H1 (cell line): ENCODE measurements at regions not wholly inside any gene's neighbourhood (a gene's known extent, or its start where the extent isn't known, plus 50 kb on each side); places are given as distances from the start of the nearest gene placed in this dataset.

Source experiments
- CTCF ChIA-PET: fragments of 300-600 bp; sonication (Branson Sonifier 250); formaldehyde crosslinking; loops from one replicate; lab custom pipeline; 2021; ENCODE audit not compliant: partially characterized antibody; lab: Charles Lee
- POLR2A ChIA-PET: fragments of 300-600 bp; sonication (Branson Sonifier 250); formaldehyde crosslinking; loops from one replicate; lab custom pipeline; 2021; ENCODE audit warnings: inconsistent platforms; ENCODE audit not compliant: partially characterized antibody; lab: Charles Lee
- DNase-seq, 2 experiments: peaks; one replicate each; pipeline versions ENCODE4 v3.0.0 to v3.0.0-alpha.2; 2010 to 2022; ENCODE audit warnings: low spot score in 2 of 2, low read depth in 1 of 2, mixed read lengths in 1 of 2
- FAIRE-seq: peaks from 2 replicates; lab custom pipeline; 2011; peaks lifted over from hg19 to GRCh38; lab: Jason Lieb, UNC
- H2AFZ ChIP-seq: 2 replicates; pipeline ENCODE4 v1.8.1; 2012; ENCODE audit warnings: low read length, inconsistent platforms
- H2AK5ac ChIP-seq: 2 replicates; pipeline ENCODE4 v1.6.1; 2013; ENCODE audit warnings: low read depth, low read length
- H2BK120ac ChIP-seq: replicated peaks from 2 replicates; pipeline ENCODE3; 2013; ENCODE audit warnings: low read depth, low read length, inconsistent platforms
- H2BK12ac ChIP-seq: 2 replicates; pipeline ENCODE4 v1.6.1; 2013; ENCODE audit warnings: low read depth, low read length
- H2BK15ac ChIP-seq: 2 replicates; pipeline ENCODE4 v1.6.1; 2013; ENCODE audit warnings: low read length
- H2BK20ac ChIP-seq: 2 replicates; pipeline ENCODE4 v1.6.1; 2013; ENCODE audit warnings: low read length
- H2BK5ac ChIP-seq: 2 replicates; pipeline ENCODE4 v1.6.1; 2013; ENCODE audit warnings: low read depth, low read length
- H3K14ac ChIP-seq: 2 replicates; pipeline ENCODE4 v1.6.1; 2013; ENCODE audit warnings: inconsistent platforms; ENCODE audit not compliant: insufficient read length
- H3K18ac ChIP-seq: 2 replicates; pipeline ENCODE4 v1.6.1; 2013; ENCODE audit warnings: low read length; ENCODE audit errors: extremely low read depth
- H3K23ac ChIP-seq: 2 replicates; pipeline ENCODE4 v1.6.1; 2013; ENCODE audit warnings: inconsistent platforms; ENCODE audit not compliant: insufficient read length
- H3K23me2 ChIP-seq: 2 replicates; pipeline ENCODE4 v1.6.1; 2013; ENCODE audit warnings: low read depth, low read length
- H3K27ac ChIP-seq: 2 replicates; pipeline ENCODE4 v1.6.1; 2011; ENCODE audit warnings: low read depth, low read length, inconsistent platforms
- H3K27me3 ChIP-seq, 4 experiments: replicated peaks in 1 of 4; 1 replicate in 1 of 4; 2 replicates in 3 of 4; pipeline versions ENCODE4 v1.6.1 to v1.8.1; 2011 to 2013; ENCODE audit warnings: low read length in 3 of 4, mild to moderate bottlenecking in 3 of 4, inconsistent platforms in 2 of 4, mixed read lengths in 2 of 4, moderate library complexity in 1 of 4; ENCODE audit not compliant: control insufficient read depth in 3 of 4, insufficient read depth in 3 of 4; ENCODE audit errors: extremely low read depth in 1 of 4
- H3K36me3 ChIP-seq, 4 experiments: 2 replicates each; pipeline versions ENCODE4 v1.6.1 to v1.8.1; 2011 to 2013; ENCODE audit warnings: mild to moderate bottlenecking in 4 of 4, low read length in 3 of 4, moderate library complexity in 2 of 4, control low read depth in 1 of 4, inconsistent platforms in 1 of 4; ENCODE audit not compliant: insufficient read depth in 4 of 4, control insufficient read depth in 2 of 4
- H3K4ac ChIP-seq: replicated peaks from 2 replicates; pipeline ENCODE3; 2013; ENCODE audit warnings: low read length, low read depth, mixed read lengths, inconsistent platforms; ENCODE audit not compliant: insufficient read length
- H3K4me1 ChIP-seq, 4 experiments: replicated peaks in 1 of 4; 1 replicate in 1 of 4; 2 replicates in 3 of 4; pipeline versions ENCODE4 v1.6.1 to v1.8.1; 2011 to 2013; ENCODE audit warnings: low read length in 3 of 4, inconsistent platforms in 2 of 4, mixed read lengths in 1 of 4; ENCODE audit not compliant: insufficient read depth in 4 of 4, control insufficient read depth in 3 of 4
- H3K4me2 ChIP-seq, 2 experiments: 2 replicates each; pipeline versions ENCODE4 v1.6.1 to v1.8.1; 2011 to 2013; ENCODE audit warnings: low read depth in 2 of 2, low read length in 2 of 2, control low read depth in 1 of 2, inconsistent platforms in 1 of 2, mild to moderate bottlenecking in 1 of 2; ENCODE audit not compliant: insufficient read depth in 1 of 2
- H3K4me3 ChIP-seq, 4 experiments: fragments of 200-600, 300-600 bp in 1 of 4; sonication (generic), shearing (Covaris generic), sonication (Bioruptor Twin) in 1 of 4; 2 replicates each; pipeline versions ENCODE4 v1.5.1 to v1.8.1; 2011 to 2016; ENCODE audit warnings: low read length in 4 of 4, low read depth in 3 of 4, control low read depth in 2 of 4, inconsistent platforms in 2 of 4, mild to moderate bottlenecking in 2 of 4, mixed read lengths in 1 of 4, moderate library complexity in 1 of 4; ENCODE audit not compliant: insufficient read depth in 2 of 4; ENCODE audit errors: extremely low read depth in 1 of 4
- H3K56ac ChIP-seq: replicated peaks from 2 replicates; pipeline ENCODE3; 2013; ENCODE audit warnings: low read depth, mild to moderate bottlenecking, mixed read lengths, low read length, inconsistent platforms; ENCODE audit not compliant: insufficient read length
- H3K79me1 ChIP-seq: 2 replicates; pipeline ENCODE4 v1.6.1; 2013; ENCODE audit warnings: low read depth, low read length, control low read depth
- H3K79me2 ChIP-seq, 2 experiments: 2 replicates each; pipeline versions ENCODE4 v1.6.1 to v1.8.1; 2012 to 2013; ENCODE audit warnings: low read length in 2 of 2, mild to moderate bottlenecking in 2 of 2, inconsistent platforms in 1 of 2; ENCODE audit not compliant: insufficient read depth in 2 of 2, control insufficient read depth in 1 of 2
- H3K9ac ChIP-seq, 4 experiments: replicated peaks in 1 of 4; 1 replicate in 1 of 4; 2 replicates in 3 of 4; pipeline versions ENCODE4 v1.6.1 to v1.8.1; 2011 to 2013; ENCODE audit warnings: low read depth in 3 of 4, low read length in 3 of 4, control low read depth in 2 of 4, mild to moderate bottlenecking in 2 of 4, moderate library complexity in 2 of 4, inconsistent platforms in 1 of 4; ENCODE audit errors: extremely low read depth in 1 of 4
- H3K9me3 ChIP-seq, 2 experiments: 2 replicates each; pipeline versions ENCODE4 v1.6.1 to v1.8.1; 2012 to 2013; ENCODE audit warnings: mild to moderate bottlenecking in 2 of 2, moderate library complexity in 2 of 2, control low read depth in 1 of 2, inconsistent platforms in 1 of 2, low read depth in 1 of 2, low read length in 1 of 2, mixed read lengths in 1 of 2; ENCODE audit not compliant: insufficient read depth in 2 of 2
- H4K20me1 ChIP-seq, 2 experiments: replicated peaks in 1 of 2; 2 replicates each; pipeline versions ENCODE3 to v1.8.1; 2011 to 2013; ENCODE audit warnings: inconsistent platforms in 2 of 2, low read length in 2 of 2, mild to moderate bottlenecking in 1 of 2; ENCODE audit not compliant: insufficient read depth in 2 of 2, control insufficient read depth in 1 of 2
- H4K5ac ChIP-seq: 2 replicates; pipeline ENCODE4 v1.6.1; 2013; ENCODE audit warnings: low read length, low read depth, mixed read lengths, inconsistent platforms; ENCODE audit not compliant: insufficient read length
- H4K8ac ChIP-seq: 2 replicates; pipeline ENCODE4 v1.8.0; 2013; ENCODE audit warnings: mild to moderate bottlenecking, moderate library complexity, low read length, inconsistent platforms; ENCODE audit not compliant: insufficient read depth; ENCODE audit errors: extremely low read depth
- H4K91ac ChIP-seq: replicated peaks from 2 replicates; pipeline ENCODE3; 2013; ENCODE audit warnings: low read length, mixed read lengths, inconsistent platforms; ENCODE audit not compliant: insufficient read length
- EZH2 ChIP-seq: fragments of 200-600 bp; sonication (generic); IDR thresholded peaks from 2 replicates; pipeline ENCODE4 v1.7.1; 2012; ENCODE audit warnings: low read depth, mild to moderate bottlenecking, moderate library complexity, low read length, inconsistent platforms; ENCODE audit not compliant: severe bottlenecking
- RAD21 ChIP-seq, 2 experiments: IDR thresholded peaks in 1 of 2; conservative IDR thresholded peaks in 1 of 2; 2 replicates each; pipeline ENCODE4 v1.6.1; 2011; ENCODE audit warnings: low read depth in 2 of 2, low read length in 2 of 2, improper control_type of control experiment in 1 of 2, inconsistent platforms in 1 of 2, mild to moderate bottlenecking in 1 of 2, moderate library complexity in 1 of 2
- WGBS, 2 experiments: shearing (Covaris generic) in 1 of 2; methylation state at CpG; one replicate each; pipeline versions ENCODE4 v1.1.6 to v1.1.7; 2013 to 2015; ENCODE audit warnings: low lambda C conversion rate in 2 of 2, mixed read lengths in 2 of 2, inconsistent platforms in 1 of 2, low coverage in 1 of 2, missing lambda C conversion rate in 1 of 2; ENCODE audit not compliant: insufficient replicate concordance in 2 of 2, insufficient coverage in 1 of 2, insufficient read length in 1 of 2; ENCODE audit errors: extremely low coverage in 1 of 2, missing lambda C conversion rate in 1 of 2; 5-methylcytosine and 5-hydroxymethylcytosine counted together
- TF ChIP-seq, protein P1 (sequence below), 3 experiments: IDR thresholded peaks; 1 replicate in 2 of 3; 2 replicates in 1 of 3; pipeline versions ENCODE4 v1.5.1 to v1.6.1; 2011; ENCODE audit warnings: low read length in 3 of 3, mild to moderate bottlenecking in 3 of 3, inconsistent platforms in 2 of 3, low read depth in 1 of 3, moderate library complexity in 1 of 3; ENCODE audit not compliant: insufficient read depth in 1 of 3; ENCODE audit errors: control extremely low read depth in 1 of 3
- TF ChIP-seq, protein P2 (sequence below): IDR thresholded peaks from 2 replicates; pipeline ENCODE4 v1.6.1; 2011; ENCODE audit warnings: low read length, improper control_type of control experiment

DNA sequence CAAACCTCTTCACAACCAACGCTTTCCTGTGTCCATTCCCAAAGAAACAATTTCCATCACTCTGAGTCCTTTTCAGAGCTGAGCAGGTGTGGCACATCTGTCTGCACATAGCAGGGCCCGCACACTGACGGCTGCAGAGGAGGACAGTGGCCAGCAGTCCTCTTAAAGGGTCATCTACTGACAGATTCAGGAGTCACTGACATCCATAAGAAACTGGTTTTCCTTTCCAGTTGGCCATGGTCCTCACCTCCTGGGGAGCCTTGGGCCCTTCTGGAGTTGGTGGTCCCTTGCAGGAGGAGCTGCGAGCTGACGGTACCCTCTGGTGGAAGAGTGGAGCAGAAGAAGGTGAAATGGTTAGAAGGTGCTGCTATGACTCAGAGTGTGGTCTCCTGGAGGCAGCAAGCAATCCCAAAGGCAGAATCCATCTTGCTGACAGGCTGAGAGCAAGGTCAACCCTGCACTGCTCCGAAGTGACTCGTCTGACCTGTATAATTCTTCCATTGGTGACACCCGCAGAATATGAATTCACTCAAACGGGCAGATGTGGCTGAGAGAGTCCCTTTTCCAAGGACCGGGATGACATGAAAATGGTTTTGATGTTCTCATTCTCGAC is 278.5 kb upstream of the C1orf174 start:
- H2AK5ac ChIP-seq, result no peak overlapping the region
- TF ChIP-seq RAD21 (IDR thresholded peaks at IDR 0.05 in 1 of 2, conservative IDR thresholded peaks at IDR 0.05 in 1 of 2; ENCODE audit: low read depth in 2 of 2, low read length in 2 of 2) (peak; percentile 32 to 51), EZH2 (no peak)
- TF ChIP-seq, protein P1, sequence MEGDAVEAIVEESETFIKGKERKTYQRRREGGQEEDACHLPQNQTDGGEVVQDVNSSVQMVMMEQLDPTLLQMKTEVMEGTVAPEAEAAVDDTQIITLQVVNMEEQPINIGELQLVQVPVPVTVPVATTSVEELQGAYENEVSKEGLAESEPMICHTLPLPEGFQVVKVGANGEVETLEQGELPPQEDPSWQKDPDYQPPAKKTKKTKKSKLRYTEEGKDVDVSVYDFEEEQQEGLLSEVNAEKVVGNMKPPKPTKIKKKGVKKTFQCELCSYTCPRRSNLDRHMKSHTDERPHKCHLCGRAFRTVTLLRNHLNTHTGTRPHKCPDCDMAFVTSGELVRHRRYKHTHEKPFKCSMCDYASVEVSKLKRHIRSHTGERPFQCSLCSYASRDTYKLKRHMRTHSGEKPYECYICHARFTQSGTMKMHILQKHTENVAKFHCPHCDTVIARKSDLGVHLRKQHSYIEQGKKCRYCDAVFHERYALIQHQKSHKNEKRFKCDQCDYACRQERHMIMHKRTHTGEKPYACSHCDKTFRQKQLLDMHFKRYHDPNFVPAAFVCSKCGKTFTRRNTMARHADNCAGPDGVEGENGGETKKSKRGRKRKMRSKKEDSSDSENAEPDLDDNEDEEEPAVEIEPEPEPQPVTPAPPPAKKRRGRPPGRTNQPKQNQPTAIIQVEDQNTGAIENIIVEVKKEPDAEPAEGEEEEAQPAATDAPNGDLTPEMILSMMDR (IDR thresholded peaks at IDR 0.05; ENCODE audit: control extremely low read depth in 1 of 3, insufficient read depth in 1 of 3, low read depth in 1 of 3, low read length in 3 of 3), result peak in 1 of 3 experiments; percentile 9; a peak in 1 of 4 replicates
- TF ChIP-seq, protein P2, sequence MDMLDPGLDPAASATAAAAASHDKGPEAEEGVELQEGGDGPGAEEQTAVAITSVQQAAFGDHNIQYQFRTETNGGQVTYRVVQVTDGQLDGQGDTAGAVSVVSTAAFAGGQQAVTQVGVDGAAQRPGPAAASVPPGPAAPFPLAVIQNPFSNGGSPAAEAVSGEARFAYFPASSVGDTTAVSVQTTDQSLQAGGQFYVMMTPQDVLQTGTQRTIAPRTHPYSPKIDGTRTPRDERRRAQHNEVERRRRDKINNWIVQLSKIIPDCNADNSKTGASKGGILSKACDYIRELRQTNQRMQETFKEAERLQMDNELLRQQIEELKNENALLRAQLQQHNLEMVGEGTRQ, result no peak
- H3K9me3 ChIP-seq, result no peaks in the 10 kb centered on the region
- no peaks in the 10 kb centered on the region for H3K79me1 ChIP-seq
- H4K91ac ChIP-seq, result no peak overlapping the region
- POLR2A ChIA-PET, result no interaction called here
- no peak overlapping the region for H2AFZ ChIP-seq
- H3K23me2 ChIP-seq, result no peaks in the 10 kb centered on the region
- H4K5ac ChIP-seq, result no peak overlapping the region
- H2BK20ac ChIP-seq, result no peak overlapping the region
- FAIRE-seq (no peak), DNase-seq (peak in 1 of 2 experiments; percentile 10)
- H3K4me3 ChIP-seq, result no peak overlapping the region
- no peaks in the 10 kb centered on the region for H4K20me1 ChIP-seq
- WGBS, 2 experiments, result 87% methylated on average over 11 of the region's 11 CpGs; no CpG with 5 or more reads in 1 of the 2 experiments
- no peak overlapping the region for H2BK5ac ChIP-seq
- H3K56ac ChIP-seq, result no peak overlapping the region
- H3K79me2 ChIP-seq, result no peaks in the 10 kb centered on the region
- no peaks in the 10 kb centered on the region for H3K27me3 ChIP-seq
- no peaks in the 10 kb centered on the region for H3K36me3 ChIP-seq
- no peak overlapping the region for H2BK120ac ChIP-seq
- H3K23ac ChIP-seq, result no peak overlapping the region
- no peak overlapping the region for H3K18ac ChIP-seq
- no peak overlapping the region for H3K14ac ChIP-seq
- H3K9ac ChIP-seq, result no peak overlapping the region
- H3K4me1 ChIP-seq, result no peaks in the 10 kb centered on the region; a peak in 2 of 7 replicates
- H3K27ac ChIP-seq, result no peak overlapping the region
- no peak overlapping the region; the same call in 1 of the 2 replicates for H4K8ac ChIP-seq
- no peak overlapping the region for H3K4me2 ChIP-seq
- CTCF ChIA-PET, result no interaction called here
- no peak overlapping the region for H3K4ac ChIP-seq
- H2BK15ac ChIP-seq, result no peak overlapping the region
- H2BK12ac ChIP-seq, result no peak overlapping the region
